Natural killer cell (primary cell): ENCODE measurements at regions not wholly inside any gene's neighbourhood (a gene's known extent, or its start where the extent isn't known, plus 50 kb on each side); places are given as distances from the start of the nearest gene placed in this dataset.
"Not testable (repeated sequence)": the region's sequence is repeated elsewhere in the genome, so short reads cannot be mapped to it uniquely, and the experiment has no call there.

Source experiments
- ATAC-seq, 3 donors: fragments of 150-1000 bp in 2 of 3; fragments of 200-7000 bp in 1 of 3; cut with Tn5 transposase; 1 replicate in 1 of 3; 2 replicates in 2 of 3; pipeline ENCODE4 v1.10.0; 2021; ENCODE audit warnings: mild to moderate bottlenecking in 2 of 3, moderate library complexity in 2 of 3
- DNase-seq, 2 donors: peaks; one replicate each; pipeline versions ENCODE4 v3.0.0 to v3.0.0-alpha.2; 2013 to 2021; ENCODE audit warnings: mixed read lengths in 1 of 2
- H3K27ac ChIP-seq: one replicate; pipeline ENCODE4 v1.5.1; 2013; ENCODE audit warnings: mild to moderate bottlenecking, low read length
- H3K27me3 ChIP-seq: one replicate; pipeline ENCODE4 v1.6.1; 2013; ENCODE audit warnings: low read length; ENCODE audit not compliant: control insufficient read depth, insufficient read depth
- H3K36me3 ChIP-seq: one replicate; pipeline ENCODE4 v1.6.1; 2013; ENCODE audit warnings: low read length; ENCODE audit not compliant: control insufficient read depth, insufficient read depth
- H3K4me1 ChIP-seq: one replicate; pipeline ENCODE4 v1.6.1; 2013; ENCODE audit warnings: low read length; ENCODE audit not compliant: control insufficient read depth, insufficient read depth
- H3K4me3 ChIP-seq: one replicate; pipeline ENCODE4 v1.5.1; 2013; ENCODE audit warnings: low read length
- H3K9me3 ChIP-seq: one replicate; pipeline ENCODE4 v1.6.1; 2013; ENCODE audit warnings: low read length; ENCODE audit not compliant: control insufficient read depth, insufficient read depth
- H3K27ac Mint-ChIP-seq, 2 donors: one replicate each; pipeline ENCODE4 v1.8.0; 2022; ENCODE audit warnings: mild to moderate bottlenecking in 2 of 2, mixed read lengths in 2 of 2, moderate library complexity in 1 of 2
- H3K27me3 Mint-ChIP-seq, 2 donors: one replicate each; pipeline ENCODE4 v1.8.0; 2022; ENCODE audit warnings: low read depth in 2 of 2, mixed read lengths in 2 of 2
- H3K36me3 Mint-ChIP-seq: one replicate; pipeline ENCODE4 v1.8.0; 2022; ENCODE audit warnings: mixed read lengths
- H3K4me1 Mint-ChIP-seq, 2 donors: one replicate each; pipeline ENCODE4 v1.8.0; 2022; ENCODE audit warnings: mixed read lengths in 2 of 2
- H3K4me3 Mint-ChIP-seq: one replicate; pipeline ENCODE4 v1.8.0; 2022; ENCODE audit warnings: mild to moderate bottlenecking, moderate library complexity, mixed read lengths
- H3K9me3 Mint-ChIP-seq, 2 donors: one replicate each; pipeline ENCODE4 v1.8.0; 2022; ENCODE audit warnings: mixed read lengths in 2 of 2
- WGBS: methylation state at CpG from one replicate; pipeline ENCODE4 v1.1.7; 2013; ENCODE audit warnings: missing lambda C conversion rate; ENCODE audit not compliant: insufficient coverage; 5-methylcytosine and 5-hydroxymethylcytosine counted together
- intact Hi-C: fragments of 100-400 bp; cut with micrococcal nuclease; formaldehyde crosslinking; loops from one replicate; pipeline ENCODE4 v1.14.2; 2022
- TF ChIP-seq, protein P1 (sequence below): fragments of 200-600 bp; IDR thresholded peaks from one replicate; pipeline ENCODE4 v1.8.0; 2022; ENCODE audit warnings: antibody characterized with exemption

DNA sequence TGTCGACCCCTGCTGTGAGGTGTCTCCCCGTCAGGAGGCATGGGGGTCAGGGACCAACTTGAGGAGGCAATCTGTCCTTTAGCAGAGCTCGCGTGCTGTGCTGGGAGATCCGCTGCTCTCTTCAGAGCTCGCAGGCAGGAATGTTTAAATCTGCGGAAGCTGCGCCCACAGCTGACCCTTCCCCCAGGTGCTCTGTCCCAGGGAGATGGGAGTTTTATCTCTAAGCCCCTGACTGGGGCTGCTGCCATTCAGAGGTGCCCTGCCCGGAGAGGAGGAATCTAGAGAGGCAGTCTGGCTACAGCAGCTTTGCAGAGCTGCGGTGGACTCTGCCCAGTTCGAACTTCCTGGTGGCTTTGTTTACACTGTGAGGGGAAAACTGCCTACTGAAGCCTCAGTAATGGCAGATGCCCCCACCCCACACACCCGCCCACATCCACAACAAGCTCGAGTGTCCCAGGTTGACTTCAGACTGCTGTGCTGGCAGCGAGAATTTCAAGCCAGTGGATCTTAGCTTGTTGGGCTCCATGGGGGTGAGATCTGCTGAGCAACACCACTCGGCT lies 133.1 kb downstream of the CENPC start:
- H3K27ac Mint-ChIP-seq, H3K4me1 Mint-ChIP-seq, intact Hi-C loops, H3K4me1 ChIP-seq, H3K4me3 Mint-ChIP-seq, DNase-seq, H3K27me3 ChIP-seq, H3K27me3 Mint-ChIP-seq, ATAC-seq, H3K9me3 ChIP-seq, H3K4me3 ChIP-seq, H3K36me3 Mint-ChIP-seq, H3K36me3 ChIP-seq, H3K27ac ChIP-seq: not testable (repeated sequence)
- H3K9me3 Mint-ChIP-seq: peaks cover 8 to 12% of the 10 kb centered on the region in 2 donors
- WGBS: 90% methylated on average over 15 of the region's 15 CpGs

DNA sequence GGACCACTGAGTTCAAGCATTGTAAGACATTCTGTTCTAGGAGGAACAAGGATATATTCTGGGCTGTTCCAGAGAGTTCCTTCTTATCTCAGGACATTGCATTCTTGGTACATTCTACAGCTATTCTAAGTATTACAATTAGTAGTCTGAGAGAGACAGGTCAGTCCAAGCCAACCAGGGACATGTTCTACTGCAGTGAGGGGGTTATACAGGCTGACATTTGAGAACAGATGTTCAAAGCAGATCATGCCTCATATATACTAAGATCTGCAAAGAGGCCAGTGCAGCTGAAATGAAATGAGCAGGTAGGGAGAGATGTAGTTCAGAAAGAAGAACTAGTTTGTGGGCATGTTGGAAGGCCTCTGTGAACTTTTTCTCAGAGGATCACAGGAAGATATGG lies 142.0 kb downstream of the CENPC start:
- H3K4me3 ChIP-seq: no peak overlapping the region
- no peaks in the 10 kb centered on the region for H3K36me3 ChIP-seq
- DNase-seq (no peak), ATAC-seq (no peak)
- no peaks in the 10 kb centered on the region for H3K9me3 ChIP-seq
- H3K27ac ChIP-seq: no peak overlapping the region
- H3K4me3 Mint-ChIP-seq: no peak overlapping the region
- peaks cover 2% of the 10 kb centered on the region in 2 donors for H3K9me3 Mint-ChIP-seq
- H3K27ac Mint-ChIP-seq: no peak overlapping the region
- TF ChIP-seq, protein P1, sequence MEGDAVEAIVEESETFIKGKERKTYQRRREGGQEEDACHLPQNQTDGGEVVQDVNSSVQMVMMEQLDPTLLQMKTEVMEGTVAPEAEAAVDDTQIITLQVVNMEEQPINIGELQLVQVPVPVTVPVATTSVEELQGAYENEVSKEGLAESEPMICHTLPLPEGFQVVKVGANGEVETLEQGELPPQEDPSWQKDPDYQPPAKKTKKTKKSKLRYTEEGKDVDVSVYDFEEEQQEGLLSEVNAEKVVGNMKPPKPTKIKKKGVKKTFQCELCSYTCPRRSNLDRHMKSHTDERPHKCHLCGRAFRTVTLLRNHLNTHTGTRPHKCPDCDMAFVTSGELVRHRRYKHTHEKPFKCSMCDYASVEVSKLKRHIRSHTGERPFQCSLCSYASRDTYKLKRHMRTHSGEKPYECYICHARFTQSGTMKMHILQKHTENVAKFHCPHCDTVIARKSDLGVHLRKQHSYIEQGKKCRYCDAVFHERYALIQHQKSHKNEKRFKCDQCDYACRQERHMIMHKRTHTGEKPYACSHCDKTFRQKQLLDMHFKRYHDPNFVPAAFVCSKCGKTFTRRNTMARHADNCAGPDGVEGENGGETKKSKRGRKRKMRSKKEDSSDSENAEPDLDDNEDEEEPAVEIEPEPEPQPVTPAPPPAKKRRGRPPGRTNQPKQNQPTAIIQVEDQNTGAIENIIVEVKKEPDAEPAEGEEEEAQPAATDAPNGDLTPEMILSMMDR: no peak
- H3K4me1 Mint-ChIP-seq: no peaks in the 10 kb centered on the region
- no peaks in the 10 kb centered on the region for H3K36me3 Mint-ChIP-seq
- intact Hi-C loops: no loop called here
- H3K27me3 ChIP-seq: no peaks in the 10 kb centered on the region
- H3K4me1 ChIP-seq: no peaks in the 10 kb centered on the region
- H3K27me3 Mint-ChIP-seq: peaks cover 4 to 6% of the 10 kb centered on the region in 2 donors

DNA sequence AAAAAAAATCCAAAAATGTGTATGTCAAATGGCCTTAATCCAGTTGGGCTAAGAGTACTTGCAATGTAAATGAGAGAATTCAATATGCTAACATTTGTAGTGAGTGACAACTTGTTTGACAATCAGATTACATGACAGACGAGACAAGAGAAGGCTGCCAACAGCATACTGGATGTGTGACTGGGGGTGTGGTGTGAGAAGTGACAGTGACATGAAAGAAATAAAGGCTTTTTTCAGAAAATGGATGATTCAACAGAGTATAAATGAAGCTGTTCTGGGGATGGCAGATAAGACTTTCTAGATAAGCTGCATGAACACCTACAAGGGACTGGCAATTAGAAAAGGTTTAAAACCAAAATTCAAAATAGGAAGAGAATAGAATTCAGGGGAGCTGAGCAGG lies 143.4 kb downstream of the CENPC start:
- H3K9me3 ChIP-seq: no peaks in the 10 kb centered on the region
- Mint-ChIP-seq H3K36me3 (no peaks in the 10 kb centered on the region), H3K27ac (no peak overlapping the region), H3K9me3 (no peaks in the 10 kb centered on the region), H3K27me3 (peaks cover 4 to 6% of the 10 kb centered on the region in 2 donors), H3K4me3 (no peak overlapping the region), H3K4me1 (no peaks in the 10 kb centered on the region)
- H3K4me3 ChIP-seq: no peak overlapping the region
- DNase-seq (no peak), ATAC-seq (no peak)
- no peaks in the 10 kb centered on the region for H3K36me3 ChIP-seq
- TF ChIP-seq, protein P1: no peak
- WGBS: 74% methylated on average over 1 of the region's 1 CpG
- intact Hi-C loops: no loop called here
- no peaks in the 10 kb centered on the region for H3K4me1 ChIP-seq
- no peaks in the 10 kb centered on the region for H3K27me3 ChIP-seq
- H3K27ac ChIP-seq: no peak overlapping the region

DNA sequence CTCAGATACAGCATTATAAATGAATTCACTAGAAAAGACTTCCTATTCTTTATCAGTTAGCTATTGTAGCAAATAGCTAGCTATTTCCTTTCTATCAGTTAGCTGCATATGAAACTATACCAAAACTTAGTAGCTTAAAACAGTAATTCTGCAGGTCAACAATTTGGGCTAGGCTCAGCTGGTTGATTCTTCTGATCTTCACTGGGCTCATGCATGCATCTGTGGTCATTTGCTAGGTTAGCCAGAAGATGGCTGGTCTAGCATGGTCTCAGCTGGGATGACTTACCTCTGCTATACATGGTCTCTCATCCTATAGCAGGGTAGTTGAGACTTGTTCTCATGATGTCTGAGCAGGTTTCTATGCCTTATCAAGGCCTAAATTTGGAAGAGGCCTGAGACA lies 147.4 kb downstream of the CENPC start:
- TF ChIP-seq, protein P1: no peak
- Histone ChIP-seq H3K4me1 (no peaks in the 10 kb centered on the region), H3K36me3 (no peaks in the 10 kb centered on the region), H3K27me3 (no peaks in the 10 kb centered on the region), H3K4me3 (no peak overlapping the region), H3K9me3 (no peaks in the 10 kb centered on the region), H3K27ac (no peak overlapping the region)
- intact Hi-C loops: no loop called here
- Mint-ChIP-seq H3K27ac (no peak overlapping the region), H3K36me3 (no peaks in the 10 kb centered on the region), H3K4me1 (no peaks in the 10 kb centered on the region), H3K27me3 (peaks cover 0 to 8% of the 10 kb centered on the region in 2 donors), H3K9me3 (no peaks in the 10 kb centered on the region), H3K4me3 (no peak overlapping the region)
- no peak for ATAC-seq
- no peak for DNase-seq
